SU-DHL-6 (cell line): ENCODE measurements at regions not wholly inside any gene's neighbourhood (a gene's known extent, or its start where the extent isn't known, plus 50 kb on each side); places are given as distances from the start of the nearest gene placed in this dataset.

Experiments used
- CTCF ChIP-seq: fragments of 200-600 bp; sonication (generic); IDR thresholded peaks from one replicate; pipeline ENCODE4 v1.5.1; 2017; ENCODE audit warnings: antibody characterized with exemption, mild to moderate bottlenecking, low read length, moderate library complexity; ENCODE audit not compliant: insufficient read depth, poor library complexity, severe bottlenecking
- EZH2phosphoT487 ChIP-seq: fragments of 200-600 bp; sonication (generic), shearing (Covaris generic); conservative IDR thresholded peaks from 2 replicates; pipeline ENCODE4 v1.6.1; 2018; ENCODE audit warnings: mild to moderate bottlenecking, antibody characterized with exemption, low read length, moderate library complexity, mixed read lengths

GRCh38 chr11:42773729-42774128 lies 538.1 kb upstream of the API5 start:
- no peak for TF ChIP-seq CTCF
- no peak for TF ChIP-seq EZH2phosphoT487
